Small intestine (tissue), 7 donors: ENCODE measurements at regions not wholly inside any gene's neighbourhood (a gene's known extent, or its start where the extent isn't known, plus 50 kb on each side); places are given as distances from the start of the nearest gene placed in this dataset.
A peak's percentile ranks its signal among the peaks of the same experiment; 100 is the strongest.

Experiments
- DNase-seq, 2 donors: peaks; one replicate each; pipeline versions ENCODE4 v3.0.0 to v3.0.0-alpha.2; 2013
- FAIRE-seq: peaks from 2 replicates; lab custom pipeline; 2012; peaks lifted over from hg19 to GRCh38; lab: Jason Lieb, UNC
- H3K27ac ChIP-seq, 3 donors: one replicate each; pipeline ENCODE4 v1.5.1; 2013; ENCODE audit warnings: low read length in 2 of 3, mild to moderate bottlenecking in 2 of 3, control low read depth in 1 of 3, inconsistent platforms in 1 of 3, low read depth in 1 of 3, moderate library complexity in 1 of 3
- H3K27me3 ChIP-seq, 3 donors: one replicate each; pipeline ENCODE4 v1.6.1; 2013; ENCODE audit warnings: low read length in 3 of 3, inconsistent platforms in 1 of 3; ENCODE audit not compliant: control insufficient read depth in 3 of 3, insufficient read depth in 3 of 3
- H3K36me3 ChIP-seq, 3 donors: one replicate each; pipeline ENCODE4 v1.6.1; 2013; ENCODE audit warnings: low read length in 3 of 3, inconsistent platforms in 1 of 3, low read depth in 1 of 3, mild to moderate bottlenecking in 1 of 3, moderate library complexity in 1 of 3; ENCODE audit not compliant: control insufficient read depth in 3 of 3, insufficient read depth in 2 of 3
- H3K4me1 ChIP-seq, 3 donors: one replicate each; pipeline ENCODE4 v1.6.1; 2013; ENCODE audit warnings: low read length in 2 of 3, inconsistent platforms in 1 of 3, low read depth in 1 of 3, mild to moderate bottlenecking in 1 of 3, moderate library complexity in 1 of 3; ENCODE audit not compliant: control insufficient read depth in 3 of 3, insufficient read depth in 2 of 3
- H3K4me3 ChIP-seq, 3 donors: one replicate each; pipeline ENCODE4 v1.5.1; 2013; ENCODE audit warnings: low read length in 3 of 3, control low read depth in 1 of 3, inconsistent platforms in 1 of 3, low read depth in 1 of 3, mild to moderate bottlenecking in 1 of 3, moderate library complexity in 1 of 3
- H3K9me3 ChIP-seq, 2 donors: one replicate each; pipeline ENCODE4 v1.6.1; 2013; ENCODE audit warnings: low read depth in 1 of 2, low read length in 1 of 2; ENCODE audit not compliant: control insufficient read depth in 2 of 2, insufficient read depth in 1 of 2
- WGBS, 3 donors: extraction: QIAGEN DNeasy Blood & Tissue Kit; methylation state at CpG; one replicate each; pipeline ENCODE4 v1.1.7; 2013; 5-methylcytosine and 5-hydroxymethylcytosine counted together
- donor health status: healthy with polysubstance abuse.
- donor health status: control.
- donor health status: control.
- donor health status: Bipolar disorder and iron deficiency.
- donor health status: healthy.

GRCh38 chr7:19982841-19983835 lies 209.7 kb upstream of the TMEM196 start:
- Histone ChIP-seq H3K9me3 (peaks cover 0 to 7% of the 10 kb centered on the region in 2 donors), H3K36me3 (no peaks in the 10 kb centered on the region), H3K4me1 (peaks cover 0 to 4% (median 0%) of the 10 kb centered on the region in 3 donors), H3K4me3 (no peak overlapping the region), H3K27ac (no peak overlapping the region), H3K27me3 (no peaks in the 10 kb centered on the region)
- FAIRE-seq (no peak), DNase-seq (peak; percentile 21 to 40)
- WGBS, 3 donors, result 60 to 64% (median 64%) methylated on average over 6 of the region's 6 CpGs

GRCh38 chr7:19973581-19973980 lies 200.2 kb upstream of the TMEM196 start:
- H3K36me3 ChIP-seq, result no peaks in the 10 kb centered on the region
- H3K27ac ChIP-seq, result no peak overlapping the region
- H3K9me3 ChIP-seq, result no peaks in the 10 kb centered on the region
- 81 to 92% (median 89%) methylated on average over 2 of the region's 2 CpGs for WGBS, 3 donors
- DNase-seq (no peak), FAIRE-seq (no peak)
- H3K4me3 ChIP-seq, result no peak overlapping the region
- H3K4me1 ChIP-seq, result peaks cover 0 to 5% (median 0%) of the 10 kb centered on the region in 3 donors
- no peaks in the 10 kb centered on the region for H3K27me3 ChIP-seq

GRCh38 chr7:19972876-19973275 lies 199.5 kb upstream of the TMEM196 start:
- no peaks in the 10 kb centered on the region for H3K27me3 ChIP-seq
- FAIRE-seq, result no peak
- no peak overlapping the region for H3K27ac ChIP-seq
- no peak overlapping the region for H3K4me3 ChIP-seq
- no peaks in the 10 kb centered on the region for H3K9me3 ChIP-seq
- peaks cover 0 to 5% (median 0%) of the 10 kb centered on the region in 3 donors for H3K4me1 ChIP-seq
- H3K36me3 ChIP-seq, result no peaks in the 10 kb centered on the region
- DNase-seq, result no peak
- WGBS, 3 donors, result 86 to 94% (median 88%) methylated on average over 1 of the region's 1 CpG

GRCh38 chr7:19971956-19972355 lies 198.5 kb upstream of the TMEM196 start:
- H3K4me3 ChIP-seq, result no peak overlapping the region
- H3K27me3 ChIP-seq, result no peaks in the 10 kb centered on the region
- no peaks in the 10 kb centered on the region for H3K36me3 ChIP-seq
- no peaks in the 10 kb centered on the region for H3K9me3 ChIP-seq
- no peak for FAIRE-seq
- DNase-seq, result no peak
- 70 to 90% (median 76%) methylated on average over 2 of the region's 2 CpGs for whole genome bisulfite sequencing, 3 donors
- peaks cover 0 to 5% (median 0%) of the 10 kb centered on the region in 3 donors for H3K4me1 ChIP-seq
- H3K27ac ChIP-seq, result no peak overlapping the region

- DNase-seq, result no peak
- Histone ChIP-seq H3K27me3 (no peaks in the 10 kb centered on the region), H3K9me3 (no peaks in the 10 kb centered on the region), H3K27ac (no peak overlapping the region), H3K4me3 (no peak overlapping the region), H3K4me1 (peaks cover 0 to 5% (median 0%) of the 10 kb centered on the region in 3 donors), H3K36me3 (no peaks in the 10 kb centered on the region)
- FAIRE-seq, result no peak
Measured at GRCh38 chr7:19970514-19970913, 197.1 kb upstream of the TMEM196 start.

- FAIRE-seq, result no peak
Measured at GRCh38 chr7:19969859-19970493, 196.6 kb upstream of the TMEM196 start.

GRCh38 chr7:19964246-19964645 lies 190.8 kb upstream of the TMEM196 start:
- Histone ChIP-seq H3K4me1 (no peaks in the 10 kb centered on the region), H3K27ac (no peak overlapping the region), H3K27me3 (no peaks in the 10 kb centered on the region), H3K9me3 (no peaks in the 10 kb centered on the region), H3K36me3 (no peaks in the 10 kb centered on the region), H3K4me3 (no peak overlapping the region)
- FAIRE-seq (no peak), DNase-seq (no peak)
- 58 to 90% (median 80%) methylated on average over 2 of the region's 2 CpGs for WGBS, 3 donors

More at GRCh38 chr7:19969859-19970493, 196.6 kb upstream of the TMEM196 start:
- H3K27ac ChIP-seq, result no peak overlapping the region
- H3K36me3 ChIP-seq, result no peaks in the 10 kb centered on the region
- peak; percentile 70 to 81 for DNase-seq
- H3K4me3 ChIP-seq, result no peak overlapping the region
- no peaks in the 10 kb centered on the region for H3K27me3 ChIP-seq
- H3K4me1 ChIP-seq, result peaks cover 0 to 5% (median 0%) of the 10 kb centered on the region in 3 donors
- WGBS, 3 donors, result 4 to 24% (median 12%) methylated on average over 4 of the region's 4 CpGs
- no peaks in the 10 kb centered on the region for H3K9me3 ChIP-seq

GRCh38 chr7:19963695-19964094 lies 190.3 kb upstream of the TMEM196 start:
- no peak overlapping the region for H3K27ac ChIP-seq
- no peak overlapping the region for H3K4me3 ChIP-seq
- no peaks in the 10 kb centered on the region for H3K36me3 ChIP-seq
- H3K4me1 ChIP-seq, result no peaks in the 10 kb centered on the region
- FAIRE-seq (no peak), DNase-seq (no peak)
- WGBS, 3 donors, result 80 to 100% (median 97%) methylated on average over 1 of the region's 1 CpG
- no peaks in the 10 kb centered on the region for H3K9me3 ChIP-seq
- H3K27me3 ChIP-seq, result no peaks in the 10 kb centered on the region
